Glutamatergic neuron (in vitro differentiated cells): ENCODE measurements at regions not wholly inside any gene's neighbourhood (a gene's known extent, or its start where the extent isn't known, plus 50 kb on each side); places are given as distances from the start of the nearest gene placed in this dataset.

Source experiments
- DNase-seq: peaks from one replicate; pipeline ENCODE4 v3.0.0; 2022
- H3K27ac Mint-ChIP-seq: one replicate; pipeline ENCODE4 v1.8.0; 2020; ENCODE audit warnings: mild to moderate bottlenecking, mixed read lengths, inconsistent platforms; ENCODE audit not compliant: unreplicated experiment
- H3K27me3 Mint-ChIP-seq: one replicate; pipeline ENCODE4 v1.8.0; 2020; ENCODE audit warnings: mild to moderate bottlenecking, moderate library complexity, mixed read lengths, inconsistent platforms; ENCODE audit not compliant: unreplicated experiment
- H3K36me3 Mint-ChIP-seq: one replicate; pipeline ENCODE4 v1.8.0; 2020; ENCODE audit warnings: mild to moderate bottlenecking, mixed read lengths, inconsistent platforms; ENCODE audit not compliant: unreplicated experiment
- H3K4me1 Mint-ChIP-seq: one replicate; pipeline ENCODE4 v1.8.0; 2020; ENCODE audit warnings: mild to moderate bottlenecking, low read depth, mixed read lengths, inconsistent platforms; ENCODE audit not compliant: unreplicated experiment
- H3K4me3 Mint-ChIP-seq: one replicate; pipeline ENCODE4 v1.8.0; 2020; ENCODE audit warnings: mild to moderate bottlenecking, mixed read lengths, inconsistent platforms; ENCODE audit not compliant: unreplicated experiment
- H3K9me3 Mint-ChIP-seq: one replicate; pipeline ENCODE4 v1.8.0; 2020; ENCODE audit warnings: mild to moderate bottlenecking, moderate library complexity, mixed read lengths, inconsistent platforms; ENCODE audit not compliant: unreplicated experiment
- TF ChIP-seq, protein P1 (sequence below): fragments of 200-600 bp; sonication (generic); IDR thresholded peaks from one replicate; pipeline ENCODE4 v1.5.0; 2021; ENCODE audit not compliant: partially characterized antibody, unreplicated experiment

DNA sequence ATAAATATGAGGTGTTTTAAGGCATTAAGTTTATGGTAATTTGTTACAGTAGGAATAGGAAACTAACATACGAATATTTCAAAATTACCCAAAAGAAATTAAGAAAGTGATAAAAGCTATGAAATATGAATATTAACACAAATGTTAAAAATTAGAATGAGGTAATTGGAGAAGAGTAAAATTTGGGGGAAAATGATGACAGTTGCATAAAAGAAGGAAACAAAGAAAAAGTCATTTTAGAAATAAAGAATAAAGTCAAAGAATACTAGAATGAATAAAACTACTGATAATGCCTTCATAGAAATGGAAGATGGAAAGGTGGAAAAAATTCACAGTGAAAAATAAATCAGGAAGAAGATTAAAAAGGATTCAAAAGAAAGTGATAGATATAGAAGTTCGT is 522.9 kb upstream of the NR3C2 start:
- no peaks in the 10 kb centered on the region for H3K36me3 Mint-ChIP-seq
- no peak overlapping the region for H3K27ac Mint-ChIP-seq
- TF ChIP-seq, protein P1, sequence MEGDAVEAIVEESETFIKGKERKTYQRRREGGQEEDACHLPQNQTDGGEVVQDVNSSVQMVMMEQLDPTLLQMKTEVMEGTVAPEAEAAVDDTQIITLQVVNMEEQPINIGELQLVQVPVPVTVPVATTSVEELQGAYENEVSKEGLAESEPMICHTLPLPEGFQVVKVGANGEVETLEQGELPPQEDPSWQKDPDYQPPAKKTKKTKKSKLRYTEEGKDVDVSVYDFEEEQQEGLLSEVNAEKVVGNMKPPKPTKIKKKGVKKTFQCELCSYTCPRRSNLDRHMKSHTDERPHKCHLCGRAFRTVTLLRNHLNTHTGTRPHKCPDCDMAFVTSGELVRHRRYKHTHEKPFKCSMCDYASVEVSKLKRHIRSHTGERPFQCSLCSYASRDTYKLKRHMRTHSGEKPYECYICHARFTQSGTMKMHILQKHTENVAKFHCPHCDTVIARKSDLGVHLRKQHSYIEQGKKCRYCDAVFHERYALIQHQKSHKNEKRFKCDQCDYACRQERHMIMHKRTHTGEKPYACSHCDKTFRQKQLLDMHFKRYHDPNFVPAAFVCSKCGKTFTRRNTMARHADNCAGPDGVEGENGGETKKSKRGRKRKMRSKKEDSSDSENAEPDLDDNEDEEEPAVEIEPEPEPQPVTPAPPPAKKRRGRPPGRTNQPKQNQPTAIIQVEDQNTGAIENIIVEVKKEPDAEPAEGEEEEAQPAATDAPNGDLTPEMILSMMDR: no peak
- no peaks in the 10 kb centered on the region for H3K9me3 Mint-ChIP-seq
- DNase-seq: no peak
- no peaks in the 10 kb centered on the region for H3K27me3 Mint-ChIP-seq
- H3K4me1 Mint-ChIP-seq: no peaks in the 10 kb centered on the region
- no peak overlapping the region for H3K4me3 Mint-ChIP-seq

DNA sequence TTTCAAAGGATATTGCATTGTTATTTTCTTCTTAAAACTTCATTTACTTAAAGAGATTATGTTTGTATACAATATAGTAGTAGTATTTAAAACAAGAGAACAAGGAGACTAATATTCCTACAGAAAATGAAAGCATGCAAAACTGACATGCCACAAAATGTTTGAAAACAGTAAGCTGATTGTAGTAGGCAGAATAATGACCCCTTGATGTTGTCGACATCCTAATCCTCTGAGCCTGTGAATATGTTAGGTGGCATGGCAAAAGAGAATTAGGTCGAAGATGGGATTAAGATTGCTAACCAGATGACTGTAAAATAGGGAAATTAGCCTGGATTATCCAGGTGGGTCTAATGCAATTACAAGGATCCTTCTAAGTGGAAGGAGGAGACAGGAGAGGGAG is 522.2 kb upstream of the NR3C2 start:
- Mint-ChIP-seq H3K36me3 (no peaks in the 10 kb centered on the region), H3K4me1 (no peaks in the 10 kb centered on the region), H3K27ac (no peak overlapping the region), H3K4me3 (no peak overlapping the region), H3K9me3 (no peaks in the 10 kb centered on the region), H3K27me3 (no peaks in the 10 kb centered on the region)
- TF ChIP-seq, protein P1: no peak
- DNase-seq: no peak

DNA sequence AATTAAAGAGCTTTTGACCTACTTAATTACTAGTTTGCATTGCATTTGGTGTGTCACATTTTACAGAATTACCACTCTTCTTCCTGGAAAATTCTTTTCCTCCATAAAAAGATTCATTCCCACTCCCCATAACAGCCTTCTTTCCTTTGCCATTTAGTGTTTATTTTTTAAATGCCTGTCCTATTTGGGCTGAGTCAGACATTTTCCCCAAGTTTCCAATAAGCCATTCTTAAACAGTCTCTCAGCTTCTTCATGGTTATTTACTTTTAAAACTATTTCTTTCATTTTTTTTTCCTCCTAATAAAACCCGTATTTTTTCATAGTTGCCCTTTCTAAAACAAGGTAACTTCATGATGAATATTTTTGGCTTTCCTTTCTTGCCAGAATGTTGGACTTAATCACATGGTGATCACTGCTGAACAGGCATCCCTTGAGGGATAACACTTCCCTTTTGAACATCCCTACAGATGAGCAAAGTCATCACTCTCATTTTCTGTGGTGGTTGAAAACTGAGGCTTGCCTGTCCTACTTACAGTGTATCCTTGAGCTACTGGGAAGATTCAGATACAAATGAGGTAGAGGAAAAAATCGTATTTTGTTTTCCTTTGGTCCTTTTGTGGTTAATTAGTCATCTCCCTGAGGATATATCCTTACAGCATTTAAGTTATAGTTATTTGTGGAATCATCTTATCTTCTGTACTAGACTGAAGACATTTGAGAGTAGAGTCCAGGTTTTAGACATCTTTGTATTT is 520.5 kb upstream of the NR3C2 start:
- Mint-ChIP-seq H3K27ac (no peak overlapping the region), H3K9me3 (no peaks in the 10 kb centered on the region), H3K4me3 (no peak overlapping the region), H3K27me3 (no peaks in the 10 kb centered on the region), H3K36me3 (no peaks in the 10 kb centered on the region), H3K4me1 (no peaks in the 10 kb centered on the region)
- no peak for DNase-seq
- TF ChIP-seq, protein P1: no peak

DNA sequence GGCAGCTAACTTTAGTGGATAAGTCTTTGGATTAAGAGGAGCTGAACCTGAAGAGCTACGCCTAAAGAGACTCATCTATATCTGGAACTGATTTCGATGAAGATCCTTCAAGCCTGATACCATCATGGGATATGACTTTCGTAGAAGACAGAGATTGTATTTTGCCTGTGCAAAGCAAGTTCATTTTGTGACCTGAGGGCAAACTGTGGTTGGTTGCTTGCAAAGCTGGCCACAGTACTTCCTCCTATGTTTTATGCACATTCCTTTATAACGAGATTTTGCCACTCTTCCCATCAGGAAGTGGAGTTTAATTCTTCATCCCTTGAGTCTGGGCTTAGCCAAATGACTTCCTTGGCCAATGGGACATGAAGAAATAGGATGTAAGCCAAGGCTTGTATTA is 519.3 kb upstream of the NR3C2 start:
- no peak overlapping the region for H3K27ac Mint-ChIP-seq
- H3K27me3 Mint-ChIP-seq: no peaks in the 10 kb centered on the region
- DNase-seq: no peak
- H3K36me3 Mint-ChIP-seq: no peaks in the 10 kb centered on the region
- no peak overlapping the region for H3K4me3 Mint-ChIP-seq
- TF ChIP-seq, protein P1: no peak
- H3K9me3 Mint-ChIP-seq: no peaks in the 10 kb centered on the region
- H3K4me1 Mint-ChIP-seq: no peaks in the 10 kb centered on the region

DNA sequence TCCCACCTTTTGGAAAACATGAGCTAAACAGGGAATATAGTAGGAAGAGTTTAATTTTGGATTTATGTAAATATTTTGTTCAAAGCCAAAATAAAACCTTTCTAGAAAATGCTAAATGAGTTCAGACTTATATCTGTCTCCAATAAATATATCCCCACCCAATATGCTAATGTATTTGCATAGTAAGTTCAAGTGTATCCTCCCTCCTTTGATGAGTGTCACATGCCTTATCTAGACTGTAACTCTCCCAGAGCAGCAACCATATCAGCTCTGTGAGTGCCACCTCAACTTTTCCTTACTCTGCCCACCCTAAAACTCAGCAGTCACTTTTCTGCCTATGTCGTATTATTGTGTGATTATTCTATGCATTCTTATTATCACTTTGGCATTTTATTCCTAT is 516.1 kb upstream of the NR3C2 start:
- H3K36me3 Mint-ChIP-seq: no peaks in the 10 kb centered on the region
- H3K9me3 Mint-ChIP-seq: no peaks in the 10 kb centered on the region
- no peak overlapping the region for H3K4me3 Mint-ChIP-seq
- no peak overlapping the region for H3K27ac Mint-ChIP-seq
- TF ChIP-seq, protein P1: no peak
- H3K27me3 Mint-ChIP-seq: no peaks in the 10 kb centered on the region
- no peaks in the 10 kb centered on the region for H3K4me1 Mint-ChIP-seq
- DNase-seq: no peak
